Brain microvascular endothelial cell (primary cell): ENCODE measurements at regions not wholly inside any gene's neighbourhood (a gene's known extent, or its start where the extent isn't known, plus 50 kb on each side); places are given as distances from the start of the nearest gene placed in this dataset.

Experiments
- DNase-seq: peaks from one replicate; pipeline ENCODE4 v3.0.0-alpha.2; 2020
- H3K27ac ChIP-seq: fragments of 250-450 bp; sonication (Bioruptor Pico); 2 replicates; pipeline ENCODE4 v1.5.1; 2020; ENCODE audit warnings: mild to moderate bottlenecking, moderate library complexity
- H3K27me3 ChIP-seq: fragments of 250-450 bp; sonication (Bioruptor Pico); replicated peaks from 2 replicates; pipeline ENCODE4 v1.5.1; 2020; ENCODE audit warnings: mild to moderate bottlenecking
- H3K36me3 ChIP-seq: fragments of 250-450 bp; sonication (Bioruptor Pico); replicated peaks from 2 replicates; pipeline ENCODE4 v1.5.1; 2020; ENCODE audit warnings: mild to moderate bottlenecking
- H3K4me3 ChIP-seq: 2 replicates; pipeline ENCODE4 v1.5.1; 2011; ENCODE audit warnings: low read depth, mild to moderate bottlenecking, control low read depth, low read length, moderate library complexity
- CTCF ChIP-seq: IDR thresholded peaks from 2 replicates; pipeline ENCODE4 v1.5.1; 2011; ENCODE audit warnings: low read depth, mild to moderate bottlenecking, moderate library complexity, low read length, control low read depth, inconsistent platforms; ENCODE audit errors: missing control alignments
- in situ Hi-C: cut with HindIII; loops from 2 replicates; pipeline ENCODE4 v1.10.0; 2017; ENCODE audit warnings: low sequenced_read_pairs, low pct_ligation_motif_present

- no peak overlapping the region for H3K4me3 ChIP-seq
- no peak for DNase-seq
- no peaks in the 10 kb centered on the region for H3K36me3 ChIP-seq
- no peak overlapping the region for H3K27ac ChIP-seq
- in situ Hi-C loops = no loop called here
- no peak for TF ChIP-seq CTCF
- no peaks in the 10 kb centered on the region for H3K27me3 ChIP-seq
Observed at GRCh38 chr4:159538556-159538955, 435.7 kb downstream of the RAPGEF2 start.

GRCh38 chr4:159540038-159540437 lies 437.2 kb downstream of the RAPGEF2 start:
- Histone ChIP-seq H3K27ac (no peak overlapping the region), H3K36me3 (no peaks in the 10 kb centered on the region), H3K27me3 (no peaks in the 10 kb centered on the region), H3K4me3 (no peak overlapping the region)
- DNase-seq = no peak
- TF ChIP-seq CTCF = no peak
- in situ Hi-C loops = no loop called here

- in situ Hi-C loops = no loop called here
- no peak overlapping the region for H3K27ac ChIP-seq
- DNase-seq = no peak
- no peak overlapping the region for H3K4me3 ChIP-seq
- H3K27me3 ChIP-seq = no peaks in the 10 kb centered on the region
- no peak for TF ChIP-seq CTCF
- no peaks in the 10 kb centered on the region for H3K36me3 ChIP-seq
Observed at GRCh38 chr4:159540501-159540900, 437.6 kb downstream of the RAPGEF2 start.

DNA sequence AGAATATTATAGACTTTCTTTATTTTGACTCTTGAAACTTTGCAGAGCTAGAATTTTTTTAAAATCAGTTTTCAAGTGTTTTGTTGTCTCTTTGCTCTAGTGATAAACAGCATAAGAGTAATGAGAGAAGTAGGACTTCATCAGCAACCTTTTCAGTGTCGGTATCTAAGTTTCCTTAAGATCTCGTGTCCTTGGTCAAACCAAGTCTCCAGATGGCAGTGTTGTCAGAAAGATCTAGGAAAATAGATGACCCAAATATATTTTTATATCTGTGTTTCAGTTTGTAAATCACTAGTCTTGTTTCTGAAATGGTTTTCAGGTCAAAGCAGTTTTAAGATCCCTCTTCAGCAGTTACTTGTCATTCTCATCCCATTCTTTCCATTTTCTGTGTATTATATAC lies 438.3 kb downstream of the RAPGEF2 start:
- TF ChIP-seq CTCF = no peak
- DNase-seq = no peak
- in situ Hi-C loops = no loop called here
- Histone ChIP-seq H3K4me3 (no peak overlapping the region), H3K27me3 (no peaks in the 10 kb centered on the region), H3K27ac (no peak overlapping the region), H3K36me3 (no peaks in the 10 kb centered on the region)

GRCh38 chr4:159542296-159542695 lies 439.4 kb downstream of the RAPGEF2 start:
- Histone ChIP-seq H3K4me3 (no peak overlapping the region), H3K27me3 (no peaks in the 10 kb centered on the region), H3K36me3 (no peaks in the 10 kb centered on the region), H3K27ac (no peak overlapping the region)
- in situ Hi-C loops = no loop called here
- DNase-seq = no peak
- no peak for TF ChIP-seq CTCF

- Histone ChIP-seq H3K4me3 (no peak overlapping the region), H3K27ac (no peak overlapping the region), H3K27me3 (no peaks in the 10 kb centered on the region), H3K36me3 (no peaks in the 10 kb centered on the region)
- in situ Hi-C loops = no loop called here
- no peak for DNase-seq
- no peak for TF ChIP-seq CTCF
Observed at GRCh38 chr4:159543831-159544230, 441.0 kb downstream of the RAPGEF2 start.
